GM12873 (cell line): ENCODE measurements at regions not wholly inside any gene's neighbourhood (a gene's known extent, or its start where the extent isn't known, plus 50 kb on each side); places are given as distances from the start of the nearest gene placed in this dataset.

Source experiments
- CTCF ChIP-seq: IDR thresholded peaks from 2 replicates; pipeline ENCODE4 v1.5.1; 2012; ENCODE audit warnings: low read depth, mild to moderate bottlenecking, moderate library complexity, low read length, control low read depth; ENCODE audit not compliant: insufficient read depth; ENCODE audit errors: missing control alignments

- no peak for TF ChIP-seq CTCF
These were observed 246.7 kb downstream of the HS3ST3A1 start for GRCh38 chr17:13355054-13355453.

- TF ChIP-seq CTCF: no peak
These were observed 248.1 kb downstream of the HS3ST3A1 start for GRCh38 chr17:13353590-13353989.

- no peak for TF ChIP-seq CTCF
These were observed 248.8 kb downstream of the HS3ST3A1 start for GRCh38 chr17:13352747-13353415.

GRCh38 chr17:13351046-13351445 lies 250.7 kb downstream of the HS3ST3A1 start:
- no peak for TF ChIP-seq CTCF

- TF ChIP-seq CTCF: no peak
These were observed 251.3 kb downstream of the HS3ST3A1 start for GRCh38 chr17:13350466-13350865.

GRCh38 chr17:13346996-13347762 lies 254.6 kb downstream of the HS3ST3A1 start:
- no peak for TF ChIP-seq CTCF

GRCh38 chr17:13346592-13346991 lies 255.1 kb downstream of the HS3ST3A1 start:
- no peak for TF ChIP-seq CTCF
